Germinal center (tissue), 1 donor: ENCODE measurements at regions not wholly inside any gene's neighbourhood (a gene's known extent, or its start where the extent isn't known, plus 50 kb on each side); places are given as distances from the start of the nearest gene placed in this dataset.
A peak's percentile ranks its signal among the peaks of the same experiment; 100 is the strongest.
"Not testable (repeated sequence)": the region's sequence is repeated elsewhere in the genome, so short reads cannot be mapped to it uniquely, and the experiment has no call there.

Experiments
- DNase-seq: peaks from one replicate; pipeline ENCODE4 v3.0.0; 2012; ENCODE audit warnings: mixed read lengths, low spot score

DNA sequence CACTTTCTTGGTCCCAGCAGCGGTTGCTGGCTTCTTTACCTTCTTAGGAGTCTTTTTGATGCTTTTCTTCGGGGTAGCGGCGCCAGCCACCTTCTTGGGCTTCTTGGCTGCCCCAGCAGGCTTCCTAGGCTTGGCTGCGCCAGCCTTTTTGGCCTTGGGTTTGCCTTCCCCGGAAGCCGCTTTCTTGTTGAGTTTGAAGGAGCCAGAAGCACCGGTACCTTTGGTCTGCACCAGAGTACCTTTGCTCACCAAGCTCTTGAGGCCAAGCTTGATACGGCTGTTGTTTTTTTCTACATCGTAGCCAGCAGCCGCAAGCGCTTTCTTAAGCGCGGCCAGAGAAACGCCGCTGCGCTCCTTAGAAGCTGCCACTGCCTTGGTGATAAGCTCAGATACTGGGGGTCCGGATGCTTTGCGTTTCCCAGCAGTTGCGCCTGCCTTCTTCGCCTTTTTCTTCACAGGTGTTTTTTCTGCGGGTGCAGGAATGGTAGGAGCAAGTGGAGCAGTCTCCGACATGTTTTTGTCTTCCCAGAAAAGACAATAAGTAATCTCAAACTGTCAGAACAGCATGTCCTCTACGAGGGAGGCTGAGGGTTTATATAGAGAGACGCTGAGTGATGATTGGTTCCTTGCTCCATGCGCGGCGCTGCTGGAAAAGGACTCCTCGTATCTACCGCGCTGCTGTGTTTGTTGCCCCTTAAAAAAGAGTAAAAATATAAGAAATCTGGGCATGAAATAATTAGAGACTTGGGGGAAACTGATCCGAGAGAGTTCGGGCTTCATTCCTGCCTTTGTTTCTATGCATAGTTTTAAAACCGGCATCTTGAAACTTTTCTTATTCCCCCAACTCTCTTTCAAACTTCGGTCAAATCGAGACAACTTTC is 130.3 kb upstream of the BTN3A2 start:
- peak; percentile 80 for DNase-seq

DNA sequence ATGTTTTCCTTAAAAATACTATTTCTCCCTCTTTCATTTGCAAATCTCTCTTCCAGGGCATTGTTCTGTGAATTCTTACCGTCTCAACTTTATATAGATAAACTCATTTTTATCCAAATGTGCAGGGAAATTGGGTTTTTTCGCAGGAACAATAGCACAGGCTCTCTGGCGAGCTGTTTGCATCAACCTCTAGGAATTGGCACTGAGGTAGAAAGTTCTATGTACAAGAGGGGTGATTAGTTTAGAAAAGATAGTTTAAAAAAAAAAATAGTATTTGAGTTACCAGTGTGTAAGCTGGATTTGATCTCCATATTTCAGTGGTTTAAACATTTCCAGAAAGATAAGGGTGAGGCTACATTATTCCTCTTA is 129.7 kb upstream of the BTN3A2 start:
- no peak for DNase-seq

- not testable (repeated sequence) for DNase-seq
These were observed 125.6 kb upstream of the BTN3A2 start for GRCh38 chr6:26239415-26239814.

- peak; percentile 73 for DNase-seq
These were observed 124.6 kb upstream of the BTN3A2 start for GRCh38 chr6:26240157-26241032.

DNA sequence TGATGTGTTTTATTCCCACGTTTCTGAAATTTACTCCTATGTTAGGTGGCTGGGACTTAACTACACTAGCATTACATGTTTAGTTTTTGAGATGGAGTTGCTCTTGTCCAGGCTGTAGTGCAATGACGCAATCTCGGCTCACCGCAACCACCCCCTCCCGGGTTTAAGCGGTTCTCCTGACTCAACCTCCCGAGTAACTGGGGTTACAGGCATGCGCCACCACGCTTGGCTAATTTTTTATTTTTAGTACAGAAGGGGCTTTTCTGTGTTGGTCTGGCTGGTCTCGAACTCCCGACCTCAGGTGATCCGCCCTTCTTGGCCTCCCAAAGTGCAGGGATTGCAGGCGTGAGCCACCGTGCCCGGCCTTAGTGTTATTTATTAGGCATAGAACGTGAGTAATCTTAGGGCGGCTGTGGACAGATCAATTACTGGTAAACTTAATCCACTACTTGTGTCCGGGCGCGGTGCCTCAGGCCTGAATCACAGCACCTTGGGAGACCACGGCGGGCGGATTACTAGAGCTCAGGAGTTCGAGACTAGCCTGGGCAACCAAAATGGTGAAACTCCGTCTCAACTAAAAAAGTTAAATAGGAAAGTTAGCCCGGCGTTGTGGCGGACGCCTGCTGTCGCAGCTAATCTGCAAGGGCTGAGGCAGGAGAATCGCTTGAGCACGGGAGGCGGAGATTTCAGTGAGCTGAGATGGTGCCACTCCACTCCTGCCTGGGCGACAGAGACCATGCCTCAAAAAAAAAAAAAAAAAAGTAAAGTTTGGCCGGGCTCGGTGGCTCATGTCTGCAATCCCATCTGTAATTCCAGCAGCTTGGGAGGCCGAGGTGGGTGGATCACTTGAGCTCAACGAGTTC is 123.7 kb upstream of the BTN3A2 start:
- no peak for DNase-seq

GRCh38 chr6:26243132-26243531 is 121.9 kb upstream of the BTN3A2 start:
- no peak for DNase-seq

DNA sequence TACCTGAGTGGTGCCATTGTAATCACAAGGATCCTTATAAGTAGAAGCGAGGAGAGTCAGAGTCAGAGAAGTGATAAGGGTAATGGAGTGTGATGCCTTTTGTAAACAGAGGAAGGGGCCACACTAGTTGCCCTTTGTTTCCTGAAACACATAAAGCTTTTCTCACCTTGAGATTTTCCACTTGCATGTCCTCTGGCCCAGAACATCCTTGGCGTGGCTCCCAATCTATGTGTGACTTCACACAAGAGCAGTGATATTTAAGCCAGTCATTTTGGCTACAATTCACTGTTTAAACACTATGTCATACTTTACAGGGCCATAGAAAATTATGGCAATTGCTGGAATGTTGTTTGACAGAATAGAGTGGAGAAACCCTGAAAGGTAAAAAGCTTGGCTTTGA is 121.2 kb upstream of the BTN3A2 start:
- no peak for DNase-seq

GRCh38 chr6:26246058-26246457 is 118.9 kb upstream of the BTN3A2 start:
- DNase-seq = no peak

DNA sequence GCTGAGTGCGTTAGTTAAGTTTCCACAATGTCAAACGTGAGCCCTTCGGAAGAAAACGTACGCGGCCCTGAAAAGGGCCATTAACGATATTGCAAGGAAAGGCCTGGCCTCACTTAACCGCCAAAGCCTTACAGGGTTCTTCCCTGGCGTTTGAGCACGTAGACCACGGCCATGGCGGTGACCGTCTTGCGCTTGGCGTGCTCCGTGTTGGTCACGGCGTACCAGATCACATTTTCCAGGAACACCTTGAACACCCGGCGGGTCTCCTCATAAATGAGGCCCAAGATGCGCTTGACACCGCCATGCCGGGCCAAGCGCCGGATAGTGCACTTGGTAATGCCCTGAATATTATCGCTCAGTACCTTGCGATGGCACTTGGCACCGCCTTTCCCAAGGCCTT is 118.4 kb upstream of the BTN3A2 start:
- no peak for DNase-seq

DNA sequence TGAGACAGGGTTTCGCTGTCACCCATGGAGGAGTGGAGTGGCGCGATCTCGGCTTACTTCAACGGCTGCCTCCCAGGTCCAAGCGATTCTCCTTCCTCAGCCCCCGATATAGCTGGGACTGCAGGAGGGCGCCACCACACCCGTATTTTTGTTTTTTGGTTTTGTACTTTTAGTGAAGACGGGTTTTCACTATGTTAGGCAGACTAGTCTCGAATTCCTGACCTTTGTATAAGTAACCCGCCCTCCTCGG is 115.4 kb upstream of the BTN3A2 start:
- no peak for DNase-seq

DNA sequence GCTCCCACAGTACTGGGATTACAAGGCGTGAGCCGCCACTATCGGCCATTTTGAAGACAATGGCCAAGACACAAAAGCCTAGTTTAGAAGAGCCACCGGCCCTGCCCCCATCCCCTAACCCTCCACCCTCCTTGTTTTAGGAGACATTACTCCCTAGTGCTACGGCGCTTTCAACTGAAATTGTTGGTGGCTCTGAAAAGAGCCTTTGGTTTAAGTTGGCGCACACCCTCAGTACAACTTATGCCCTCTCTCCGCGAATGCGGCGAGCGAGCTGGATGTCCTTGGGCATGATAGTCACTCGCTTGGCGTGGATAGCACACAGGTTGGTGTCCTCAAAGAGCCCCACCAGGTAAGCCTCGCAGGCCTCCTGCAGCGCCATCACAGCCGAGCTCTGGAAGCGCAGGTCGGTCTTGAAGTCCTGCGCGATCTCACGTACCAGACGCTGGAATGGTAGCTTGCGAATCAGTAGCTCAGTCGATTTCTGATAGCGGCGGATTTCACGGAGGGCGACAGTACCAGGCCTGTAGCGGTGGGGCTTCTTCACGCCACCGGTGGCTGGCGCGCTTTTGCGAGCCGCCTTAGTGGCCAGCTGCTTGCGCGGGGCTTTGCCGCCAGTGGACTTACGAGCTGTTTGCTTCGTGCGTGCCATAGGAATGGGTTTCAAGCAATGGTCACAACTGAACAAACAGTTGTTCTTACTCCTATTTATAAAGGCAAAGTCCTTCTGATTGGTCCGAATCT is 114.9 kb upstream of the BTN3A2 start:
- DNase-seq = peak; percentile 38

DNA sequence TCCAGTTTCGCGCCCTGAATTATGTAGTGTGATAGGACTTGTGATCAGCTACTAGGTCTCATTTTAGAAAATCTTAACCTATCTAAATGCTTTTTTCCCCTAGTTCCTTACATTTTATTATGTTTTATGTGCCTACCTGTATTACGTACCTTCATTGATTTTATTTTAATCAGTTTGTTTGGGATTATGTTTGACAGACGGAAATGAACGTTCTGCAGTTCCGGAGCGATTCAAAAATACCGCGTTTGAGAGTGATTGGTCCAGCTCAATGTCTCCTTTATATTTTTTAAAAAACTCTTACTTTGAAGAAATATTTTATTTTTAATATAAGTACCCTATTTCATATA is 114.3 kb upstream of the BTN3A2 start:
- DNase-seq = peak; percentile 40

DNA sequence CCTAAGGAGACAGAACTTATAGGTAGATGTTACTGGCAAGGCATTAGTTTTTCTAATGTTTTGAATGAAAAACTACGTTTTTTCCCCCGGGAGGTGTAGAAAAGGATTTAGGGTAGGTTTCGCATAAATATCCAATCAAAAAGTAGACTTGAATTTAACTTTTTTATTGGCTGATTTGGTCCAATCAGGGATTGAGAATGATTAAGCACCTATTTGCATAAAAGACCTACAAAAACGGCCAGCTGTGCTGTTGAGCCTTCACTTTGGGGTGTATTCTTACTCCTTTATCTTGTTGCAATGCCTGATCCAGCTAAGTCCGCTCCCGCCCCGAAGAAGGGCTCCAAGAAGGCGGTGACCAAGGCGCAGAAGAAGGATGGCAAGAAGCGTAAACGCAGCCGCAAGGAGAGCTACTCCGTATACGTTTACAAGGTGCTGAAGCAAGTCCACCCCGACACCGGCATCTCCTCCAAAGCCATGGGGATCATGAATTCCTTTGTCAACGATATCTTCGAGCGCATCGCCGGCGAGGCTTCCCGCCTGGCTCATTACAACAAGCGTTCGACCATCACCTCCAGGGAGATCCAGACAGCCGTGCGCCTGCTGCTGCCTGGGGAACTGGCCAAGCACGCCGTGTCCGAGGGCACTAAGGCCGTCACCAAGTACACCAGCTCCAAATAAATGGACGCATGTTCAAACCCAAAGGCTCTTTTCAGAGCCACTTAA is 113.5 kb upstream of the BTN3A2 start:
- peak; percentile 77 for DNase-seq

- no peak for DNase-seq
These were observed 112.9 kb upstream of the BTN3A2 start for GRCh38 chr6:26252077-26252472.

DNA sequence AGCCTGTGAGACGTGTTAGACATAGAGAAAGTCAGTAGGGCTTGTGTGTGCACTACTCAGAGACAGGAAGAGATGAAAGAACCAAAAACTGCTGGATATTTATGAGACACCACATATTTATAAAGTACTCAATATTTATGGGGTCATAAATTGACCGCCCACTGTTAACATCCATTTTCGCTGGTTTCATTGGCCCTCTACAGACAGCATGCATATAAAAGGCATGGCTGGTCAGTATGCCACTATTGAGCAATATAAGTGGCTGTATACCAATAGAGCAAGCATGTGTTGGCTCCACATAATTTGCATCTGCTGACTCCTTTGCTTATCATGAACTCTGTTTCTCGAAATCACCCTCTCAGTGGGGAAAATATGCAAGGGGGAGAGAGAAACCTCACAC is 110.3 kb upstream of the BTN3A2 start:
- DNase-seq = no peak

GRCh38 chr6:26257272-26257671 is 107.7 kb upstream of the BTN3A2 start:
- DNase-seq = no peak

GRCh38 chr6:26258212-26258977 is 106.6 kb upstream of the BTN3A2 start:
- DNase-seq = no peak

- DNase-seq = no peak
These were observed 104.8 kb upstream of the BTN3A2 start for GRCh38 chr6:26260110-26260637.

DNA sequence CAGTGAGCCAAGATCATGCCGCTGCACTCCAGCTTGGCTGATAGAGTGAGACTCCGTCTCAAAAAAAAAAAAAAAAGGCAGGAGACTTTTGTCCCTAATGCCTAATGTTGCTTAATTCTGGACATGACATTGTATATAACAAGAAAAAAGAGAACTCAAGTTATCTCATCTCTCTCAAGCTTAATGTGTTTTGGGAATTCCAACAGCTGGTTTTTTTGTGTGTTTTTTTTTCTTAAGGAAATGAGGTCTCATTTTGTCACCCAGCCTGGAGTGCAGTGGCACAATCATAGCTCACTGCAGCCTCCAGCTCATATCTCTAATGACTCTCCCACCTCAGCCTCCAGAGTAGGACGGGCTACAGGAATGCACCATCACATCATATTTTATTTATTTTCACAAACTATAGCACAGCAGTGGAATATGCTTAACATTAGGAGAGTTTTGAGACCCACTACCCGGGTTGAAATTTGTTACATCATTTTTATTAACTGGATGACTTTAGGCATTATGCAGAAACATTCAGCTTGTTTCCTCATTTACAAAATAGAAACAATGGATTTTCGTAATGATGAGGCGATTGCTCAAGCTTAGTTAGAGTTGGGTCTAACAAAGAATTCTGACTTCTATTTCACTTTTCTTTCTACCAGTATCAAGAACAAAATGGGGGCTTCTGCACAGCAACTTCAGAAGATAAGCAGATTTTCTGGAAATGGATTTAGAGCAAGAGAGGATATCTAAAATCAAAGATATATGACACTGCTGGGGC is 104.1 kb upstream of the BTN3A2 start:
- DNase-seq = no peak
